NOMO-1 treated with DMSO at 0.1 percent for 48 hours (cell line): ENCODE measurements at regions not wholly inside any gene's neighbourhood (a gene's known extent, or its start where the extent isn't known, plus 50 kb on each side); places are given as distances from the start of the nearest gene placed in this dataset.

ENCODE experiments used
- DNase-seq: peaks from one replicate; lab custom pipeline; 2025; ENCODE audit not compliant: unreplicated experiment; lab: John Stamatoyannopoulos, UW

DNA sequence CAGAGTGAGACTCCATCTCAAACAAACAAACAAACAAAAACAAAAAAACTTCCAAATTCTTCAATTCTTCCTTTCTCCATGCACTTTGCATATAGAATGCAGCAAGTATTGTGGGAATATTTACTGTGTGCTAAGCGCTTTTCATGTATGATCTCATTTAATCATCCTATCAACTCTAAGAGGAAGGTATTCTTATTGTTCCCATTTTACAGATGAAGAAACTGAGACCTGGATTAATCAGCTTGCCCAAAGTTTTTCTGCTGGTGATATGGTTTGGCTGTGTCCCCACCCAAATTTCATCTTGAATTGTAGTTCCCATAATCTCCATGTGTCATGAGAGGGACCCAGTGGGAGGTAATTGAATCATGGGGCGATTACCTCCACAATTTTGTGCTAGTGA is 56.6 kb upstream of the KCNG1 start:
- DNase-seq: no peak

DNA sequence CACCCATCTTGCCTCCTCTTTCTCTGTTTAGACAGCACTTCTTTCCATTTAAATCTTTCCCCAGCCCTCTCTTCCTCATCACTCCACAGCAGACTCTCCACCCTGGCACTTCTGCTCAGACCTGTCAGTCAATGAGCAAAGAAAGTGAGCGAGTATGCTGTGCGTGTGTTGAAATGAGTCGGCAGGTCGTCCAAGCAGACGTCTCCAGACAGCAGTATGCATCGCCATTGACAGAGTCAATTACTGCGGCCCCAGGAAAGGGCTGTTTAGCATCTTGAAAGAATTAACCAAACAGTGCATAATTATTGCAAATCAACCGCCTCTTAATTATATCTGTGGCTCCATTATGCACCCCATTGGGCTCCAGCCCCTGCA is 54.8 kb upstream of the KCNG1 start:
- DNase-seq: no peak

GRCh38 chr20:51076786-51077685 is 54.1 kb upstream of the KCNG1 start:
- no peak for DNase-seq

- no peak for DNase-seq
Measured at GRCh38 chr20:51074062-51074461, 51.2 kb upstream of the KCNG1 start.
